H1 (cell line): ENCODE measurements at regions not wholly inside any gene's neighbourhood (a gene's known extent, or its start where the extent isn't known, plus 50 kb on each side); places are given as distances from the start of the nearest gene placed in this dataset.

Experiments
- CTCF ChIA-PET: fragments of 300-600 bp; sonication (Branson Sonifier 250); formaldehyde crosslinking; loops from one replicate; lab custom pipeline; 2021; ENCODE audit not compliant: partially characterized antibody; lab: Charles Lee
- POLR2A ChIA-PET: fragments of 300-600 bp; sonication (Branson Sonifier 250); formaldehyde crosslinking; loops from one replicate; lab custom pipeline; 2021; ENCODE audit warnings: inconsistent platforms; ENCODE audit not compliant: partially characterized antibody; lab: Charles Lee
- DNase-seq, 2 experiments: peaks; one replicate each; pipeline versions ENCODE4 v3.0.0 to v3.0.0-alpha.2; 2010 to 2022; ENCODE audit warnings: low spot score in 2 of 2, low read depth in 1 of 2, mixed read lengths in 1 of 2
- FAIRE-seq: peaks from 2 replicates; lab custom pipeline; 2011; peaks lifted over from hg19 to GRCh38; lab: Jason Lieb, UNC
- H2AFZ ChIP-seq: 2 replicates; pipeline ENCODE4 v1.8.1; 2012; ENCODE audit warnings: low read length, inconsistent platforms
- H2AK5ac ChIP-seq: 2 replicates; pipeline ENCODE4 v1.6.1; 2013; ENCODE audit warnings: low read depth, low read length
- H2BK120ac ChIP-seq: replicated peaks from 2 replicates; pipeline ENCODE3; 2013; ENCODE audit warnings: low read depth, low read length, inconsistent platforms
- H2BK12ac ChIP-seq: 2 replicates; pipeline ENCODE4 v1.6.1; 2013; ENCODE audit warnings: low read depth, low read length
- H2BK15ac ChIP-seq: 2 replicates; pipeline ENCODE4 v1.6.1; 2013; ENCODE audit warnings: low read length
- H2BK20ac ChIP-seq: 2 replicates; pipeline ENCODE4 v1.6.1; 2013; ENCODE audit warnings: low read length
- H2BK5ac ChIP-seq: 2 replicates; pipeline ENCODE4 v1.6.1; 2013; ENCODE audit warnings: low read depth, low read length
- H3K14ac ChIP-seq: 2 replicates; pipeline ENCODE4 v1.6.1; 2013; ENCODE audit warnings: inconsistent platforms; ENCODE audit not compliant: insufficient read length
- H3K18ac ChIP-seq: 2 replicates; pipeline ENCODE4 v1.6.1; 2013; ENCODE audit warnings: low read length; ENCODE audit errors: extremely low read depth
- H3K23ac ChIP-seq: 2 replicates; pipeline ENCODE4 v1.6.1; 2013; ENCODE audit warnings: inconsistent platforms; ENCODE audit not compliant: insufficient read length
- H3K23me2 ChIP-seq: 2 replicates; pipeline ENCODE4 v1.6.1; 2013; ENCODE audit warnings: low read depth, low read length
- H3K27ac ChIP-seq: 2 replicates; pipeline ENCODE4 v1.6.1; 2011; ENCODE audit warnings: low read depth, low read length, inconsistent platforms
- H3K27me3 ChIP-seq, 4 experiments: replicated peaks in 1 of 4; 1 replicate in 1 of 4; 2 replicates in 3 of 4; pipeline versions ENCODE4 v1.6.1 to v1.8.1; 2011 to 2013; ENCODE audit warnings: low read length in 3 of 4, mild to moderate bottlenecking in 3 of 4, inconsistent platforms in 2 of 4, mixed read lengths in 2 of 4, moderate library complexity in 1 of 4; ENCODE audit not compliant: control insufficient read depth in 3 of 4, insufficient read depth in 3 of 4; ENCODE audit errors: extremely low read depth in 1 of 4
- H3K36me3 ChIP-seq, 4 experiments: 2 replicates each; pipeline versions ENCODE4 v1.6.1 to v1.8.1; 2011 to 2013; ENCODE audit warnings: mild to moderate bottlenecking in 4 of 4, low read length in 3 of 4, moderate library complexity in 2 of 4, control low read depth in 1 of 4, inconsistent platforms in 1 of 4; ENCODE audit not compliant: insufficient read depth in 4 of 4, control insufficient read depth in 2 of 4
- H3K4ac ChIP-seq: replicated peaks from 2 replicates; pipeline ENCODE3; 2013; ENCODE audit warnings: low read length, low read depth, mixed read lengths, inconsistent platforms; ENCODE audit not compliant: insufficient read length
- H3K4me1 ChIP-seq, 4 experiments: replicated peaks in 1 of 4; 1 replicate in 1 of 4; 2 replicates in 3 of 4; pipeline versions ENCODE4 v1.6.1 to v1.8.1; 2011 to 2013; ENCODE audit warnings: low read length in 3 of 4, inconsistent platforms in 2 of 4, mixed read lengths in 1 of 4; ENCODE audit not compliant: insufficient read depth in 4 of 4, control insufficient read depth in 3 of 4
- H3K4me2 ChIP-seq, 2 experiments: 2 replicates each; pipeline versions ENCODE4 v1.6.1 to v1.8.1; 2011 to 2013; ENCODE audit warnings: low read depth in 2 of 2, low read length in 2 of 2, control low read depth in 1 of 2, inconsistent platforms in 1 of 2, mild to moderate bottlenecking in 1 of 2; ENCODE audit not compliant: insufficient read depth in 1 of 2
- H3K4me3 ChIP-seq, 4 experiments: fragments of 200-600, 300-600 bp in 1 of 4; sonication (generic), shearing (Covaris generic), sonication (Bioruptor Twin) in 1 of 4; 2 replicates each; pipeline versions ENCODE4 v1.5.1 to v1.8.1; 2011 to 2016; ENCODE audit warnings: low read length in 4 of 4, low read depth in 3 of 4, control low read depth in 2 of 4, inconsistent platforms in 2 of 4, mild to moderate bottlenecking in 2 of 4, mixed read lengths in 1 of 4, moderate library complexity in 1 of 4; ENCODE audit not compliant: insufficient read depth in 2 of 4; ENCODE audit errors: extremely low read depth in 1 of 4
- H3K56ac ChIP-seq: replicated peaks from 2 replicates; pipeline ENCODE3; 2013; ENCODE audit warnings: low read depth, mild to moderate bottlenecking, mixed read lengths, low read length, inconsistent platforms; ENCODE audit not compliant: insufficient read length
- H3K79me1 ChIP-seq: 2 replicates; pipeline ENCODE4 v1.6.1; 2013; ENCODE audit warnings: low read depth, low read length, control low read depth
- H3K79me2 ChIP-seq, 2 experiments: 2 replicates each; pipeline versions ENCODE4 v1.6.1 to v1.8.1; 2012 to 2013; ENCODE audit warnings: low read length in 2 of 2, mild to moderate bottlenecking in 2 of 2, inconsistent platforms in 1 of 2; ENCODE audit not compliant: insufficient read depth in 2 of 2, control insufficient read depth in 1 of 2
- H3K9ac ChIP-seq, 4 experiments: replicated peaks in 1 of 4; 1 replicate in 1 of 4; 2 replicates in 3 of 4; pipeline versions ENCODE4 v1.6.1 to v1.8.1; 2011 to 2013; ENCODE audit warnings: low read depth in 3 of 4, low read length in 3 of 4, control low read depth in 2 of 4, mild to moderate bottlenecking in 2 of 4, moderate library complexity in 2 of 4, inconsistent platforms in 1 of 4; ENCODE audit errors: extremely low read depth in 1 of 4
- H3K9me3 ChIP-seq, 2 experiments: 2 replicates each; pipeline versions ENCODE4 v1.6.1 to v1.8.1; 2012 to 2013; ENCODE audit warnings: mild to moderate bottlenecking in 2 of 2, moderate library complexity in 2 of 2, control low read depth in 1 of 2, inconsistent platforms in 1 of 2, low read depth in 1 of 2, low read length in 1 of 2, mixed read lengths in 1 of 2; ENCODE audit not compliant: insufficient read depth in 2 of 2
- H4K20me1 ChIP-seq, 2 experiments: replicated peaks in 1 of 2; 2 replicates each; pipeline versions ENCODE3 to v1.8.1; 2011 to 2013; ENCODE audit warnings: inconsistent platforms in 2 of 2, low read length in 2 of 2, mild to moderate bottlenecking in 1 of 2; ENCODE audit not compliant: insufficient read depth in 2 of 2, control insufficient read depth in 1 of 2
- H4K5ac ChIP-seq: 2 replicates; pipeline ENCODE4 v1.6.1; 2013; ENCODE audit warnings: low read length, low read depth, mixed read lengths, inconsistent platforms; ENCODE audit not compliant: insufficient read length
- H4K8ac ChIP-seq: 2 replicates; pipeline ENCODE4 v1.8.0; 2013; ENCODE audit warnings: mild to moderate bottlenecking, moderate library complexity, low read length, inconsistent platforms; ENCODE audit not compliant: insufficient read depth; ENCODE audit errors: extremely low read depth
- H4K91ac ChIP-seq: replicated peaks from 2 replicates; pipeline ENCODE3; 2013; ENCODE audit warnings: low read length, mixed read lengths, inconsistent platforms; ENCODE audit not compliant: insufficient read length
- CREB1 ChIP-seq: IDR thresholded peaks from 2 replicates; pipeline ENCODE4 v1.6.1; 2012; ENCODE audit warnings: inconsistent platforms
- CTBP2 ChIP-seq: IDR thresholded peaks from 2 replicates; pipeline ENCODE4 v1.7.0; 2011; ENCODE audit warnings: borderline replicate concordance, mild to moderate bottlenecking, moderate library complexity, mixed read lengths, low read length; ENCODE audit not compliant: insufficient read depth, insufficient read length
- EP300 ChIP-seq, 2 experiments: IDR thresholded peaks; 1 replicate in 1 of 2; 2 replicates in 1 of 2; pipeline ENCODE4 v1.6.1; 2011 to 2012; ENCODE audit warnings: low read depth in 2 of 2, low read length in 2 of 2, mild to moderate bottlenecking in 2 of 2, borderline replicate concordance in 1 of 2, inconsistent platforms in 1 of 2, moderate library complexity in 1 of 2
- HDAC2 ChIP-seq, 2 experiments: fragments of 300-600 bp in 1 of 2; sonication (generic) in 1 of 2; IDR thresholded peaks; 2 replicates each; pipeline ENCODE4 v1.6.1; 2011 to 2012; ENCODE audit warnings: low read depth in 2 of 2, low read length in 2 of 2, mild to moderate bottlenecking in 2 of 2, moderate library complexity in 2 of 2, borderline replicate concordance in 1 of 2, inconsistent platforms in 1 of 2
- HDAC6 ChIP-seq: IDR thresholded peaks from one replicate; pipeline ENCODE4 v1.7.1; 2012; ENCODE audit warnings: low read depth, mild to moderate bottlenecking, inconsistent platforms, low read length, moderate library complexity
- KDM5A ChIP-seq: fragments of 200-600 bp; IDR thresholded peaks from 2 replicates; pipeline ENCODE4 v1.7.1; 2012; ENCODE audit warnings: mild to moderate bottlenecking, low read length, inconsistent platforms, mixed read lengths
- POLR2A ChIP-seq, 2 experiments: IDR thresholded peaks; 1 replicate in 1 of 2; 2 replicates in 1 of 2; pipeline ENCODE4 v1.6.1; 2011; ENCODE audit warnings: low read depth in 2 of 2, low read length in 2 of 2, mild to moderate bottlenecking in 2 of 2; ENCODE audit errors: control extremely low read depth in 1 of 2
- POU5F1 ChIP-seq: IDR thresholded peaks from 2 replicates; pipeline ENCODE4 v1.6.1; 2011; ENCODE audit warnings: low read depth, mild to moderate bottlenecking, low read length, moderate library complexity
- RAD21 ChIP-seq, 2 experiments: IDR thresholded peaks in 1 of 2; conservative IDR thresholded peaks in 1 of 2; 2 replicates each; pipeline ENCODE4 v1.6.1; 2011; ENCODE audit warnings: low read depth in 2 of 2, low read length in 2 of 2, improper control_type of control experiment in 1 of 2, inconsistent platforms in 1 of 2, mild to moderate bottlenecking in 1 of 2, moderate library complexity in 1 of 2
- RNF2 ChIP-seq: fragments of 200-900, 300-1000 bp; sonication (generic); IDR thresholded peaks from 2 replicates; pipeline ENCODE4 v1.7.1; 2016; ENCODE audit warnings: borderline replicate concordance, low read depth, mild to moderate bottlenecking, antibody characterized with exemption, low read length; ENCODE audit not compliant: poor library complexity, severe bottlenecking; ENCODE audit errors: missing control alignments
- SP2 ChIP-seq: IDR thresholded peaks from 2 replicates; pipeline ENCODE4 v1.6.1; 2012; ENCODE audit warnings: mild to moderate bottlenecking, low read length, inconsistent platforms
- SP4 ChIP-seq: IDR thresholded peaks from 2 replicates; pipeline ENCODE4 v1.6.1; 2012; ENCODE audit warnings: low read length, inconsistent platforms
- TAF1 ChIP-seq: IDR thresholded peaks from 2 replicates; pipeline ENCODE4 v1.6.1; 2011; ENCODE audit warnings: mild to moderate bottlenecking, low read depth, low read length
- YY1 ChIP-seq: IDR thresholded peaks from 2 replicates; pipeline ENCODE4 v1.6.1; 2011; ENCODE audit warnings: low read depth, mild to moderate bottlenecking, low read length
- ZNF274 ChIP-seq: IDR thresholded peaks from 2 replicates; pipeline ENCODE4 v1.7.0; 2012; ENCODE audit warnings: low read length, borderline replicate concordance; ENCODE audit errors: extremely low read depth
- whole genome bisulfite sequencing, 2 experiments: shearing (Covaris generic) in 1 of 2; methylation state at CpG; one replicate each; pipeline versions ENCODE4 v1.1.6 to v1.1.7; 2013 to 2015; ENCODE audit warnings: low lambda C conversion rate in 2 of 2, mixed read lengths in 2 of 2, inconsistent platforms in 1 of 2, low coverage in 1 of 2, missing lambda C conversion rate in 1 of 2; ENCODE audit not compliant: insufficient replicate concordance in 2 of 2, insufficient coverage in 1 of 2, insufficient read length in 1 of 2; ENCODE audit errors: extremely low coverage in 1 of 2, missing lambda C conversion rate in 1 of 2; 5-methylcytosine and 5-hydroxymethylcytosine counted together

DNA sequence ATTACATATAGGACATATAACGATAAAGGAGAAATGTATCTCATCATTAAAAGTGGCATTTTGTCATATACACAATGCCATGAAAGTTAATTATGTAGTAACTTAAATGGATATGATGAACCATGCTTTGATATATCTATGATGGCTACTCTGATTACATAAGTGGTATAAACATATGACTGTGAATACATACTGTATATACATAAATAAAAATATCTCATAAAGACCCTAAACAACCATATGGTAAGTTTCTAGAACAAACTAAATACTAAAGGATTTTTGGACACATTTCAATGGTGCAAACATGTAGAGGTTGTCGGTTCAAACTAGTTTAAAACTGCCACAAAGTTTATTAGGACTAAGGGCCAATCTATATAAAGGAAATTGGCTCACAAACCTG lies 849.6 kb upstream of the INTU start:
- CTCF ChIA-PET: interaction anchor here (0.7 kb wide), 1 partner anchor 358 kb away, joined by 3 read pairs; no protein-coding TSS in a partner anchor
- TF ChIP-seq SP4 (no peak), YY1 (no peak), SP2 (no peak), CTBP2 (no peak), POU5F1 (no peak), CREB1 (no peak), HDAC2 (IDR thresholded peaks at IDR 0.05; ENCODE audit: borderline replicate concordance in 1 of 2, low read depth in 2 of 2, low read length in 2 of 2) (no peak), RAD21 (IDR thresholded peaks at IDR 0.05 in 1 of 2, conservative IDR thresholded peaks at IDR 0.05 in 1 of 2; ENCODE audit: low read depth in 2 of 2, low read length in 2 of 2) (no peak), HDAC6 (no peak), RNF2 (no peak), KDM5A (no peak), EP300 (IDR thresholded peaks at IDR 0.05; ENCODE audit: borderline replicate concordance in 1 of 2, low read depth in 2 of 2, low read length in 2 of 2) (no peak), ZNF274 (no peak), POLR2A (IDR thresholded peaks at IDR 0.05; ENCODE audit: control extremely low read depth in 1 of 2, low read depth in 2 of 2, low read length in 2 of 2) (no peak), TAF1 (no peak)

More for the DNA sequence above, 849.6 kb upstream of the INTU start:
- Histone ChIP-seq H3K23me2 (no peaks in the 10 kb centered on the region), H3K4me1 (no peaks in the 10 kb centered on the region), H3K27ac (no peak overlapping the region), H3K14ac (no peak overlapping the region), H3K79me2 (no peaks in the 10 kb centered on the region), H3K4me3 (no peak overlapping the region), H2BK15ac (no peak overlapping the region), H3K4me2 (no peak overlapping the region), H2BK20ac (no peak overlapping the region), H4K91ac (no peak overlapping the region), H4K8ac (no peak overlapping the region), H2BK120ac (no peak overlapping the region), H3K9me3 (no peaks in the 10 kb centered on the region), H4K5ac (no peak overlapping the region), H3K23ac (no peak overlapping the region), H3K27me3 (no peaks in the 10 kb centered on the region), H3K36me3 (no peaks in the 10 kb centered on the region), H4K20me1 (no peaks in the 10 kb centered on the region), H3K56ac (no peak overlapping the region), H3K4ac (no peak overlapping the region), H3K9ac (no peak overlapping the region), H2BK12ac (no peak overlapping the region), H3K79me1 (no peaks in the 10 kb centered on the region), H2AK5ac (no peak overlapping the region), H2BK5ac (no peak overlapping the region), H2AFZ (no peak overlapping the region), H3K18ac (no peak overlapping the region)
- POLR2A ChIA-PET: no interaction called here
- WGBS, 2 experiments: 88% methylated on average over 2 of the region's 2 CpGs; no CpG with 5 or more reads in 1 of the 2 experiments
- no peak for FAIRE-seq
- DNase-seq: no peak
